Subcutaneous abdominal adipose tissue (tissue), 5 donors: ENCODE measurements at regions not wholly inside any gene's neighbourhood (a gene's known extent, or its start where the extent isn't known, plus 50 kb on each side); places are given as distances from the start of the nearest gene placed in this dataset.

Experiments used
- H3K27ac ChIP-seq: one replicate; pipeline ENCODE4 v1.7.0; 2013; ENCODE audit warnings: low read depth, mild to moderate bottlenecking, inconsistent platforms, low read length, moderate library complexity
- H3K27me3 ChIP-seq, 5 donors: one replicate each; pipeline ENCODE4 v1.7.0; 2013; ENCODE audit warnings: low read length in 5 of 5, inconsistent platforms in 1 of 5; ENCODE audit not compliant: control insufficient read depth in 5 of 5, insufficient read depth in 4 of 5
- H3K36me3 ChIP-seq, 5 donors: one replicate each; pipeline ENCODE4 v1.7.0; 2013; ENCODE audit warnings: low read length in 5 of 5; ENCODE audit not compliant: control insufficient read depth in 5 of 5, insufficient read depth in 5 of 5
- H3K4me1 ChIP-seq, 5 donors: one replicate each; pipeline ENCODE4 v1.7.0; 2013; ENCODE audit warnings: low read length in 5 of 5, mild to moderate bottlenecking in 3 of 5, moderate library complexity in 1 of 5; ENCODE audit not compliant: control insufficient read depth in 5 of 5, insufficient read depth in 5 of 5
- H3K4me3 ChIP-seq, 5 donors: one replicate each; pipeline ENCODE4 v1.7.0; 2013; ENCODE audit warnings: low read length in 5 of 5, low read depth in 1 of 5
- H3K9ac ChIP-seq, 5 donors: one replicate each; pipeline ENCODE4 v1.7.0; 2013; ENCODE audit warnings: low read length in 5 of 5, mild to moderate bottlenecking in 4 of 5, moderate library complexity in 3 of 5
- H3K9me3 ChIP-seq, 5 donors: one replicate each; pipeline ENCODE4 v1.7.0; 2013; ENCODE audit warnings: low read length in 5 of 5; ENCODE audit not compliant: control insufficient read depth in 5 of 5
- donor health status: healthy.
- donor health status: healthy.
- donor health status: healthy.
- donor health status: healthy.
- donor health status: healthy.

- Histone ChIP-seq H3K4me1 (peaks cover 0 to 9% (median 3%) of the 10 kb centered on the region in 5 donors), H3K4me3 (no peak overlapping the region), H3K9ac (no peak overlapping the region), H3K9me3 (no peaks in the 10 kb centered on the region), H3K27ac (no peak overlapping the region), H3K36me3 (no peaks in the 10 kb centered on the region), H3K27me3 (no peaks in the 10 kb centered on the region)
These were observed 321.9 kb upstream of the RASGRP1 start for GRCh38 chr15:38886315-38887163.

- Histone ChIP-seq H3K4me3 (no peak overlapping the region), H3K9me3 (peaks cover 0 to 3% (median 0%) of the 10 kb centered on the region in 5 donors), H3K9ac (no peak overlapping the region), H3K27ac (no peak overlapping the region), H3K4me1 (peaks cover 0 to 9% (median 3%) of the 10 kb centered on the region in 5 donors), H3K27me3 (no peaks in the 10 kb centered on the region), H3K36me3 (no peaks in the 10 kb centered on the region)
These were observed 324.1 kb upstream of the RASGRP1 start for GRCh38 chr15:38888701-38889221.

- Histone ChIP-seq H3K9ac (no peak overlapping the region), H3K4me1 (peaks cover 0 to 4% (median 1%) of the 10 kb centered on the region in 5 donors)
These were observed 325.6 kb upstream of the RASGRP1 start for GRCh38 chr15:38890194-38890593.

GRCh38 chr15:38893925-38894242 is 329.3 kb upstream of the RASGRP1 start:
- Histone ChIP-seq H3K4me3 (no peak overlapping the region), H3K9ac (no peak overlapping the region), H3K36me3 (no peaks in the 10 kb centered on the region), H3K4me1 (no peaks in the 10 kb centered on the region), H3K27me3 (no peaks in the 10 kb centered on the region), H3K27ac (no peak overlapping the region), H3K9me3 (peaks cover 0 to 3% (median 0%) of the 10 kb centered on the region in 5 donors)

More at GRCh38 chr15:38890194-38890593, 325.6 kb upstream of the RASGRP1 start:
- Histone ChIP-seq H3K4me3 (no peak overlapping the region), H3K27ac (no peak overlapping the region), H3K9me3 (peaks cover 0 to 3% (median 0%) of the 10 kb centered on the region in 5 donors), H3K36me3 (no peaks in the 10 kb centered on the region), H3K27me3 (no peaks in the 10 kb centered on the region)

GRCh38 chr15:38894243-38894948 is 329.8 kb upstream of the RASGRP1 start:
- Histone ChIP-seq H3K27me3 (no peaks in the 10 kb centered on the region), H3K4me1 (no peaks in the 10 kb centered on the region), H3K36me3 (no peaks in the 10 kb centered on the region), H3K9me3 (peaks cover 0 to 3% (median 0%) of the 10 kb centered on the region in 5 donors), H3K9ac (no peak overlapping the region), H3K4me3 (no peak overlapping the region), H3K27ac (no peak overlapping the region)

GRCh38 chr15:38895326-38896255 is 331.0 kb upstream of the RASGRP1 start:
- Histone ChIP-seq H3K27ac (no peak overlapping the region), H3K4me3 (no peak overlapping the region), H3K36me3 (no peaks in the 10 kb centered on the region), H3K9ac (no peak overlapping the region), H3K9me3 (peaks cover 0 to 3% (median 0%) of the 10 kb centered on the region in 5 donors), H3K27me3 (no peaks in the 10 kb centered on the region), H3K4me1 (no peaks in the 10 kb centered on the region)

- Histone ChIP-seq H3K27me3 (no peaks in the 10 kb centered on the region), H3K27ac (no peak overlapping the region), H3K4me1 (no peaks in the 10 kb centered on the region), H3K4me3 (no peak overlapping the region), H3K9ac (no peak overlapping the region), H3K36me3 (no peaks in the 10 kb centered on the region), H3K9me3 (peaks cover 0 to 3% (median 0%) of the 10 kb centered on the region in 5 donors)
These were observed 332.0 kb upstream of the RASGRP1 start for GRCh38 chr15:38896647-38897046.

GRCh38 chr15:38897551-38897950 is 332.9 kb upstream of the RASGRP1 start:
- Histone ChIP-seq H3K27ac (no peak overlapping the region), H3K4me1 (no peaks in the 10 kb centered on the region), H3K27me3 (no peaks in the 10 kb centered on the region), H3K9me3 (peaks cover 0 to 2% (median 0%) of the 10 kb centered on the region in 5 donors), H3K4me3 (no peak overlapping the region), H3K9ac (no peak overlapping the region), H3K36me3 (no peaks in the 10 kb centered on the region)

DNA sequence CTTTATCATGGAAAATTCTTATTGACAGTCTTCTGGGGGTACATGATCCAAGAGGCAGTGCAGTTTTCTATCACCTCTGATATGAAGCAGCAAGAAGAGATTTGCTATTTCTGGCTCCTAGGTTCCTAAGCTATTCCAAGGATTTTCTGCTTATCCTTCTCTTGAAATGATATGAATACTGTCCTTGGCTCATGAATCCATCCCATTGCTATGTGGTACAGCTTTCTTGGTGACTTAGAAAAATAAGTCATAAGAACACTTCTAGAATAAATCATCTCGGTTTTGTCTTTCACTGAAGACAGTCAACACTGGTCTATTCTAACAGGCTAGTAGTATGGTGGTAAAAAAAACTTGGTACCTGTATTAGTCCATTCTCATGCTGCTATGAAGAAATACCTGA is 333.6 kb upstream of the RASGRP1 start:
- H3K27me3 ChIP-seq, result no peaks in the 10 kb centered on the region
- no peak overlapping the region for H3K9ac ChIP-seq
- no peak overlapping the region for H3K27ac ChIP-seq
- no peak overlapping the region for H3K4me3 ChIP-seq
- H3K36me3 ChIP-seq, result no peaks in the 10 kb centered on the region
- no peaks in the 10 kb centered on the region for H3K4me1 ChIP-seq
- H3K9me3 ChIP-seq, result no peaks in the 10 kb centered on the region
